HepG2 (cell line): ENCODE measurements at regions not wholly inside any gene's neighbourhood (a gene's known extent, or its start where the extent isn't known, plus 50 kb on each side); places are given as distances from the start of the nearest gene placed in this dataset.

Experiments used
- ATAC-seq: fragments of 200-7000 bp; cut with Tn5 transposase; 3 replicates; pipeline ENCODE4 v1.9.1; 2020; ENCODE audit warnings: mild to moderate bottlenecking, moderate library complexity
- BruUV-seq: library from RNA; stranded (reverse); fragments of 400-500 nt; replicated peaks from 2 replicates; lab custom pipeline; 2021; lab: Mats Ljungman, UMichigan
- CTCF ChIA-PET: fragments of 300-600 bp; formaldehyde crosslinking; extraction: SDS; loops from one replicate; lab custom pipeline; 2021; ENCODE audit warnings: low total read pairs, inconsistent platforms, low intra/inter-chr PET ratio; lab: Yijun Ruan, JAX
- POLR2A ChIA-PET: fragments of 350-600 bp; sonication (Branson Sonifier 250); formaldehyde crosslinking; loops from one replicate; lab custom pipeline; 2020; ENCODE audit warnings: antibody characterized with exemption, inconsistent platforms; lab: Yijun Ruan, JAX
- DNase-seq: peaks from one replicate; pipeline ENCODE4 v3.0.0-alpha.2; 2015; ENCODE audit warnings: low spot score
- FAIRE-seq: peaks from 3 replicates; lab custom pipeline; 2011; peaks lifted over from hg19 to GRCh38; lab: Jason Lieb, UNC
- H2AFZ ChIP-seq: one replicate; pipeline ENCODE4 v1.6.1; 2011; ENCODE audit warnings: low read length, inconsistent platforms
- H3K27ac ChIP-seq: fragments of 300-600 bp; 3 replicates; pipeline ENCODE4 v1.8.0; 2011; ENCODE audit warnings: mixed run types, mild to moderate bottlenecking, mixed read lengths, low read length, inconsistent platforms; ENCODE audit not compliant: insufficient read depth; ENCODE audit errors: extremely low read length
- H3K27me3 ChIP-seq, 2 experiments: fragments of 200-600 bp in 1 of 2; 2 replicates in 1 of 2; 3 replicates in 1 of 2; pipeline versions ENCODE4 v1.6.0 to v1.8.0; 2011; ENCODE audit warnings: low read length in 2 of 2, mild to moderate bottlenecking in 2 of 2, moderate library complexity in 2 of 2, inconsistent platforms in 1 of 2; ENCODE audit not compliant: insufficient read depth in 2 of 2, control insufficient read depth in 1 of 2
- H3K36me3 ChIP-seq, 2 experiments: fragments of 200-600 bp in 1 of 2; replicated peaks in 1 of 2; 2 replicates in 1 of 2; 3 replicates in 1 of 2; pipeline versions ENCODE4 v1.5.1 to v1.8.0; 2011; ENCODE audit warnings: low read length in 2 of 2, inconsistent platforms in 1 of 2; ENCODE audit not compliant: insufficient read depth in 2 of 2, control insufficient read depth in 1 of 2
- H3K4me1 ChIP-seq: 2 replicates; pipeline ENCODE4 v1.5.1; 2012; ENCODE audit warnings: low read length, inconsistent platforms; ENCODE audit not compliant: insufficient read depth
- H3K4me2 ChIP-seq: 2 replicates; pipeline ENCODE4 v1.6.0; 2011; ENCODE audit warnings: low read depth, low read length, inconsistent platforms
- H3K4me3 ChIP-seq, 3 experiments: fragments of 200-600 bp in 1 of 3; sonication (generic), shearing (Covaris generic) in 1 of 3; replicated peaks in 1 of 3; 2 replicates each; pipeline ENCODE4 v1.5.1; 2011 to 2016; ENCODE audit warnings: low read length in 3 of 3, inconsistent platforms in 2 of 3, low read depth in 2 of 3, mild to moderate bottlenecking in 2 of 3, control low read depth in 1 of 3, mixed read lengths in 1 of 3; ENCODE audit not compliant: insufficient read depth in 1 of 3
- H3K79me2 ChIP-seq: one replicate; pipeline ENCODE4 v1.6.1; 2011; ENCODE audit warnings: low read length, inconsistent platforms; ENCODE audit not compliant: insufficient read depth
- H3K9ac ChIP-seq: 2 replicates; pipeline ENCODE4 v1.6.0; 2011; ENCODE audit warnings: mild to moderate bottlenecking, low read depth, low read length, inconsistent platforms; ENCODE audit not compliant: insufficient read depth
- H3K9me3 ChIP-seq: 2 replicates; pipeline ENCODE4 v1.5.1; 2012; ENCODE audit warnings: mild to moderate bottlenecking, low read length
- H4K20me1 ChIP-seq: 2 replicates; pipeline ENCODE4 v1.6.0; 2011; ENCODE audit warnings: inconsistent platforms, mild to moderate bottlenecking, low read length, moderate library complexity; ENCODE audit not compliant: insufficient read depth
- SOX5 ChIP-seq: IDR thresholded peaks from 2 replicates; pipeline ENCODE4 v1.6.1; 2016; ENCODE audit warnings: borderline replicate concordance
- ZNF562 ChIP-seq: sonication (generic); formaldehyde crosslinking; IDR thresholded peaks from 2 replicates; pipeline ENCODE4 v1.8.0; 2022; ENCODE audit warnings: missing genetic modification reagents, borderline replicate concordance
- ZNF639 ChIP-seq: conservative IDR thresholded peaks from 2 replicates; pipeline ENCODE4 v1.6.1; 2018; ENCODE audit warnings: missing genetic modification reagents
- WGBS: methylation state at CpG from one replicate; pipeline ENCODE4 v1.1.6; 2017; ENCODE audit warnings: low lambda C conversion rate; 5-methylcytosine and 5-hydroxymethylcytosine counted together
- in situ Hi-C: cut with HindIII; loops from 2 replicates; pipeline ENCODE4 v1.10.0; 2017; ENCODE audit warnings: low pct_unique_long_range_greater_than_20kb; ENCODE audit not compliant: extremely low pct_ligation_motif_present
- intact Hi-C: fragments of 100-400 bp; cut with micrococcal nuclease; formaldehyde crosslinking; loops from one replicate; pipeline ENCODE4 v1.10.0; 2022; ENCODE audit not compliant: unreplicated experiment
- TF ChIP-seq, protein P1 (sequence below): sonication (generic); formaldehyde crosslinking; IDR thresholded peaks from 2 replicates; pipeline ENCODE4 v1.4.0; 2020; ENCODE audit warnings: low read depth, missing genetic modification reagents
- TF ChIP-seq, protein P2 (sequence below): fragments of 450-650 bp; IDR thresholded peaks from 2 replicates; pipeline ENCODE4 v1.6.1; 2017

DNA sequence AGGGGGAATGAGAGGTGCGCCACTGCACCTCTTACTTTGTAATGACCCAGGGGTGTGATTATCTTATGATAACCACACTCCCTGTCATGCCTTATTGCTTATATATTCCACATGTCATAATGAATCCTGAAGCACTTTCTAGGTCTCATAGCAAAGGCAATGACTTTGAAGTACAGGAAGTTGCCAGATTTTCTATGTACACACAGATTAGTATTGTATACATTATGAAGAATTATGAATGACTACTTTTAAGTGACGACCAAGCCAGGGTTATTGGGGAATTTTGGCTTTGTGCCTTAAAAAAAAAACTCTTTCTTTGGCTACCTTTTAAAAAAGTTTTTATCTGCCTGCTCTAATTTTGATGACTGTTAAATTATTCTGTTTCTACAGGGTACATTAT lies 269.6 kb downstream of the MDFIC start (continued):
- TF ChIP-seq, protein P1, sequence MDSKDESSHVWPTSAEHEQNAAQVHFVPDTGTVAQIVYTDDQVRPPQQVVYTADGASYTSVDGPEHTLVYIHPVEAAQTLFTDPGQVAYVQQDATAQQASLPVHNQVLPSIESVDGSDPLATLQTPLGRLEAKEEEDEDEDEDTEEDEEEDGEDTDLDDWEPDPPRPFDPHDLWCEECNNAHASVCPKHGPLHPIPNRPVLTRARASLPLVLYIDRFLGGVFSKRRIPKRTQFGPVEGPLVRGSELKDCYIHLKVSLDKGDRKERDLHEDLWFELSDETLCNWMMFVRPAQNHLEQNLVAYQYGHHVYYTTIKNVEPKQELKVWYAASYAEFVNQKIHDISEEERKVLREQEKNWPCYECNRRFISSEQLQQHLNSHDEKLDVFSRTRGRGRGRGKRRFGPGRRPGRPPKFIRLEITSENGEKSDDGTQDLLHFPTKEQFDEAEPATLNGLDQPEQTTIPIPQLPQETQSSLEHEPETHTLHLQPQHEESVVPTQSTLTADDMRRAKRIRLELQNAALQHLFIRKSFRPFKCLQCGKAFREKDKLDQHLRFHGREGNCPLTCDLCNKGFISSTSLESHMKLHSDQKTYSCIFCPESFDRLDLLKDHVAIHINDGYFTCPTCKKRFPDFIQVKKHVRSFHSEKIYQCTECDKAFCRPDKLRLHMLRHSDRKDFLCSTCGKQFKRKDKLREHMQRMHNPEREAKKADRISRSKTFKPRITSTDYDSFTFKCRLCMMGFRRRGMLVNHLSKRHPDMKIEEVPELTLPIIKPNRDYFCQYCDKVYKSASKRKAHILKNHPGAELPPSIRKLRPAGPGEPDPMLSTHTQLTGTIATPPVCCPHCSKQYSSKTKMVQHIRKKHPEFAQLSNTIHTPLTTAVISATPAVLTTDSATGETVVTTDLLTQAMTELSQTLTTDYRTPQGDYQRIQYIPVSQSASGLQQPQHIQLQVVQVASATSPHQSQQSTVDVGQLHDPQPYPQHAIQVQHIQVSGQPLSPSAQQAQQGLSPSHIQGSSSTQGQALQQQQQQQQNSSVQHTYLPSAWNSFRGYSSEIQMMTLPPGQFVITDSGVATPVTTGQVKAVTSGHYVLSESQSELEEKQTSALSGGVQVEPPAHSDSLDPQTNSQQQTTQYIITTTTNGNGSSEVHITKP (CRISPR knock-in tag): no peak
- TF ChIP-seq SOX5 (CRISPR knock-in tag): no peak

GRCh38 chr7:115183431-115184057 lies 261.6 kb downstream of the MDFIC start:
- ChIA-PET POLR2A (no interaction called here), CTCF (no interaction called here)
- TF ChIP-seq, protein P2, sequence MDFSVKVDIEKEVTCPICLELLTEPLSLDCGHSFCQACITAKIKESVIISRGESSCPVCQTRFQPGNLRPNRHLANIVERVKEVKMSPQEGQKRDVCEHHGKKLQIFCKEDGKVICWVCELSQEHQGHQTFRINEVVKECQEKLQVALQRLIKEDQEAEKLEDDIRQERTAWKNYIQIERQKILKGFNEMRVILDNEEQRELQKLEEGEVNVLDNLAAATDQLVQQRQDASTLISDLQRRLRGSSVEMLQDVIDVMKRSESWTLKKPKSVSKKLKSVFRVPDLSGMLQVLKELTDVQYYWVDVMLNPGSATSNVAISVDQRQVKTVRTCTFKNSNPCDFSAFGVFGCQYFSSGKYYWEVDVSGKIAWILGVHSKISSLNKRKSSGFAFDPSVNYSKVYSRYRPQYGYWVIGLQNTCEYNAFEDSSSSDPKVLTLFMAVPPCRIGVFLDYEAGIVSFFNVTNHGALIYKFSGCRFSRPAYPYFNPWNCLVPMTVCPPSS: no peak
- TF ChIP-seq ZNF639 (no peak), ZNF562 (CRISPR knock-in tag) (no peak)
- Histone ChIP-seq H3K4me2 (no peak overlapping the region), H3K27me3 (no peaks in the 10 kb centered on the region), H4K20me1 (no peaks in the 10 kb centered on the region), H3K36me3 (no peaks in the 10 kb centered on the region), H3K4me3 (no peak overlapping the region), H3K9me3 (peaks cover 9% of the 10 kb centered on the region; the same call in 1 of the 2 replicates), H3K9ac (no peak overlapping the region), H3K79me2 (no peaks in the 10 kb centered on the region), H3K4me1 (no peaks in the 10 kb centered on the region), H3K27ac (no peak overlapping the region), H2AFZ (no peak overlapping the region)
- intact Hi-C loops: no loop called here
- in situ Hi-C loops: no loop called here
- no peak for ATAC-seq
- no TSS peak for BruUV-seq
- no peak for DNase-seq
- no peak for FAIRE-seq
- 70% methylated on average over 5 of the region's 5 CpGs for WGBS
